NB4 (cell line): ENCODE measurements at regions not wholly inside any gene's neighbourhood (a gene's known extent, or its start where the extent isn't known, plus 50 kb on each side); places are given as distances from the start of the nearest gene placed in this dataset.

ENCODE experiments used
- TF ChIP-seq, protein P1 (sequence below): IDR thresholded peaks from one replicate; pipeline ENCODE4 v1.5.1; 2012; ENCODE audit warnings: low read depth, low read length
- TF ChIP-seq, protein P2 (sequence below): IDR thresholded peaks from 2 replicates; pipeline ENCODE4 v1.6.1; 2011; ENCODE audit warnings: low read depth, low read length

DNA sequence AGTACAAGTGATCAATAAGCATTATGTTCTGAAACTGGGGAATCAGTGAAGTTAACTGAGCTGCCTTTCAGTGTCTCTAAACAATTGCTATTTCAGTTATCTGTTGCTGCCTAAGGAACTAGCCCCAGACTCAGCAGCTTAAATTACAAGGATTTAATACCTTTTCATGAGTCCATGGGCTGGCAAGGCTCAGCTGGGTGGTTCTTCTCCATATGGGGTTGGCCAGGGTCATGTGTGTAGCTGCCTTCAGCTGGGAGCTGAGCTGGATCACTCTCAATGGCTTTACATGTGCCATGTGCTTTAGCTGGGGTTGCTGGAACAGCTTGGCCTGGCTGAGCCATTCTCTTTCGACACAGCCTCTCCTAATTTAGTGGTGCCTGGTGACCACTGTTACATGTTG, 295.0 kb upstream of the NCAM1 start:
- TF ChIP-seq, protein P1, sequence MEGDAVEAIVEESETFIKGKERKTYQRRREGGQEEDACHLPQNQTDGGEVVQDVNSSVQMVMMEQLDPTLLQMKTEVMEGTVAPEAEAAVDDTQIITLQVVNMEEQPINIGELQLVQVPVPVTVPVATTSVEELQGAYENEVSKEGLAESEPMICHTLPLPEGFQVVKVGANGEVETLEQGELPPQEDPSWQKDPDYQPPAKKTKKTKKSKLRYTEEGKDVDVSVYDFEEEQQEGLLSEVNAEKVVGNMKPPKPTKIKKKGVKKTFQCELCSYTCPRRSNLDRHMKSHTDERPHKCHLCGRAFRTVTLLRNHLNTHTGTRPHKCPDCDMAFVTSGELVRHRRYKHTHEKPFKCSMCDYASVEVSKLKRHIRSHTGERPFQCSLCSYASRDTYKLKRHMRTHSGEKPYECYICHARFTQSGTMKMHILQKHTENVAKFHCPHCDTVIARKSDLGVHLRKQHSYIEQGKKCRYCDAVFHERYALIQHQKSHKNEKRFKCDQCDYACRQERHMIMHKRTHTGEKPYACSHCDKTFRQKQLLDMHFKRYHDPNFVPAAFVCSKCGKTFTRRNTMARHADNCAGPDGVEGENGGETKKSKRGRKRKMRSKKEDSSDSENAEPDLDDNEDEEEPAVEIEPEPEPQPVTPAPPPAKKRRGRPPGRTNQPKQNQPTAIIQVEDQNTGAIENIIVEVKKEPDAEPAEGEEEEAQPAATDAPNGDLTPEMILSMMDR = no peak
- TF ChIP-seq, protein P2, sequence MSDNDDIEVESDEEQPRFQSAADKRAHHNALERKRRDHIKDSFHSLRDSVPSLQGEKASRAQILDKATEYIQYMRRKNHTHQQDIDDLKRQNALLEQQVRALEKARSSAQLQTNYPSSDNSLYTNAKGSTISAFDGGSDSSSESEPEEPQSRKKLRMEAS = no peak
